Activated naive CD4-positive, alpha-beta T cell treated with anti-CD3 and anti-CD28 coated beads, Interleukin-2, amount 10 ng/mL, durations not matched to agents 7 days and 5 days (primary cell): ENCODE measurements at regions not wholly inside any gene's neighbourhood (a gene's known extent, or its start where the extent isn't known, plus 50 kb on each side); places are given as distances from the start of the nearest gene placed in this dataset.

ENCODE experiments used
- CTCF ChIA-PET: fragments of 350-600 bp; sonication (Branson Sonifier 250); formaldehyde crosslinking; loops from one replicate; lab custom pipeline; 2021; ENCODE audit warnings: antibody characterized with exemption; lab: Charles Lee
- DNase-seq: peaks from one replicate; pipeline ENCODE4 v3.0.0-alpha.2; 2020
- H3K27ac Mint-ChIP-seq: one replicate; pipeline ENCODE4 v1.8.0; 2021; ENCODE audit warnings: mild to moderate bottlenecking, moderate library complexity, mixed read lengths
- H3K27me3 Mint-ChIP-seq: one replicate; pipeline ENCODE4 v1.8.0; 2021; ENCODE audit warnings: mild to moderate bottlenecking, mixed read lengths
- H3K36me3 Mint-ChIP-seq: one replicate; pipeline ENCODE4 v1.8.0; 2021; ENCODE audit warnings: mixed read lengths
- H3K4me1 Mint-ChIP-seq: one replicate; pipeline ENCODE4 v1.8.0; 2021; ENCODE audit warnings: mixed read lengths
- H3K4me3 Mint-ChIP-seq: one replicate; pipeline ENCODE4 v1.8.0; 2021; ENCODE audit warnings: mild to moderate bottlenecking, moderate library complexity, mixed read lengths
- H3K9me3 Mint-ChIP-seq: one replicate; pipeline ENCODE4 v1.8.0; 2021; ENCODE audit warnings: mixed read lengths

DNA sequence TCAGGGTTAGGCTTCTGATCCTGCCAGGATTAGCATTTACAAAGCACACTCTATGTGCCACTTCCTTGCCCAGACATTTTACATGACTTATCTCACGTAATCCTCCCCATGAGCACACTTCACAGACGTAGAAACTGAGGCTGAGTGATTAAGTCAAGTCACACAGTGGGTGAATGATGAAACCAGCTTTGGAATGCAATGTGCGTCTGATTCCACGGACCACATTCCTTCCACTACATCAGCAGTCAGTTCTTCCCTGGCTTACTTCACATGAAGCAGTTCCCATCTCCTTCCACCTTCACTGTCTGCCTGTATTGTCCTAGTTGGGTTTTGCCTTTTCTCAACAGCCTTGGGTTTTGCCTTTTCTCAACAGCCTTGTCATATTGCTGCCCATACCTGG lies 134.3 kb upstream of the PPARGC1A start:
- H3K27ac Mint-ChIP-seq = no peak overlapping the region

DNA sequence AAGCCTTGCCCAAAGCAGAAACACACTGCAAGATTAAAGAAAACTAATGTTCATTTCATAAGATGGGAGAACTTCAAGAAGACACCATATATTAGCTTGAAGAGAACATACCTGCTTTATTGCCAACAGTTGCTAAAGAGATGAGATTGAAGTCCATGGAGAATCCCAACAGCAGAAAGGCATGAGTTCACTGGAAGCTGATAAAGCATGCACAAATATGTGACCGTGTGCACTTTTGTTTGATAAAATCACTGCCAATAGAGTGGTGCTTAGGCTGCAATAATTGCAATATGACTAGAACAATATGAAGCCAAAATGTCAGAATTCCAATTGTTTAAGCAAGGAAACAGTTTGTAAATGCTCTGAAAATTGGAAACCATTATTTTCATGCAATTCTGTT lies 125.9 kb upstream of the PPARGC1A start:
- Mint-ChIP-seq H3K27me3 (no peaks in the 10 kb centered on the region), H3K27ac (no peak overlapping the region)
- CTCF ChIA-PET = no interaction called here

More for the DNA sequence above, 134.3 kb upstream of the PPARGC1A start:
- Mint-ChIP-seq H3K9me3 (no peaks in the 10 kb centered on the region), H3K4me1 (no peaks in the 10 kb centered on the region), H3K4me3 (no peak overlapping the region), H3K36me3 (no peaks in the 10 kb centered on the region), H3K27me3 (no peaks in the 10 kb centered on the region)
- CTCF ChIA-PET = no interaction called here
- no peak for DNase-seq

DNA sequence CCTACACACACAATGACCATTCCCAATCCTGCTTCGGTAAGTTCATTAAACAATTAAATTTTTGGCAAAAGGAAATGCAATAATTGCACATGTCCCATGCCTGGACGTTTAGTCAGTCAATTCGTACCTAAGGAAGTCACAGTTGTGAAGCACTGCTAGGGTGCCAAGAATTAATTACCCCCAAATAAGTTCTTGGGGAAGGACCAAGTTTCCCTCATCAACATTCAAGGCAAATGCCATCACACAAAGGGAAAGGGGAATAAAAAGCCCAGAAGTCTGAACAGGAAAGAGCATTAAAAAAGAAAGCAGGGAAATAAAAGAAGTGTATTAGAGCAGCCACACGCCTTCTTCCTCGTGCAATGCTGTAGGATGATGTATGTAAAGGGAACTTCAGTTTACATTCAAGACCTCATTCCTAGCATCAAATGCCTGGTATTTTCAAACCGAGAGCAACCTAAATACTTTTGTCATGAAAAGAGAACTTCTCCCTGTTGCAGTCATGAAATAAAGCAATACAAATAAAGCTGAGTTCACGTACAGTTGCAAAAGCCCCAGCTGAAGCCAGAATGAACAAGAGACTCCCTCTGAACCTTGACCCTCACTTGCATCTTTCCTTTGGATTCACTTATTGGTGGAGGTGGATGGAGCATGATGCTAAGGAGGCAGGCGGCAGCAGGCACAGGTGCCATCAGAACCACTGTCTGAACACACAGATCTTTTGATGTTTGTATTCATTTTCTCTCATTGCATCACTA lies 124.0 kb upstream of the PPARGC1A start:
- Mint-ChIP-seq H3K27ac (no peak overlapping the region), H3K4me1 (no peaks in the 10 kb centered on the region), H3K4me3 (no peak overlapping the region), H3K27me3 (no peaks in the 10 kb centered on the region), H3K36me3 (no peaks in the 10 kb centered on the region), H3K9me3 (no peaks in the 10 kb centered on the region)
- no peak for DNase-seq
- CTCF ChIA-PET = no interaction called here

More for the DNA sequence above, 125.9 kb upstream of the PPARGC1A start:
- Mint-ChIP-seq H3K4me1 (no peaks in the 10 kb centered on the region), H3K36me3 (no peaks in the 10 kb centered on the region), H3K4me3 (no peak overlapping the region), H3K9me3 (no peaks in the 10 kb centered on the region)
- DNase-seq = no peak

DNA sequence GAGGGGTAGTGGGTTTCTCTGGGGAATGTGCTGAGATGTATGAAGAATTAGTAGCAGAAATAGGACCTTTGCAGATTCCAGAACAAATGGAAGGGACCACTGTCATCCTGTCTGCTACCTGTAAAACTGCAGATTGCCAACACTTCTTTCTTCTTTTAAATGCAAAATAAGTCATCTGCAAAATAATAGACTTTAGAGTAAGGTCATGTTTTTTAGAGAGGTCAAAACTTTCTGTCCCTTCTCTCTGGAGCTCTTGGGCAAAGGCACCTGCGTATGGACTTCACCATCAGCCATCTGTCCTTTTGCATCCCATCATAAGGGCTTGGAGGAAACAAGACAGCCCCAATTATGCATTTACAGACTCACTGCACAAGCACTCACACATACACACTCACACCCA lies 121.1 kb upstream of the PPARGC1A start:
- CTCF ChIA-PET = no interaction called here
- H3K27me3 Mint-ChIP-seq = no peaks in the 10 kb centered on the region
- no peak for DNase-seq
- no peaks in the 10 kb centered on the region for H3K36me3 Mint-ChIP-seq
- H3K27ac Mint-ChIP-seq = no peak overlapping the region
- no peak overlapping the region for H3K4me3 Mint-ChIP-seq
- no peaks in the 10 kb centered on the region for H3K4me1 Mint-ChIP-seq
- no peaks in the 10 kb centered on the region for H3K9me3 Mint-ChIP-seq

DNA sequence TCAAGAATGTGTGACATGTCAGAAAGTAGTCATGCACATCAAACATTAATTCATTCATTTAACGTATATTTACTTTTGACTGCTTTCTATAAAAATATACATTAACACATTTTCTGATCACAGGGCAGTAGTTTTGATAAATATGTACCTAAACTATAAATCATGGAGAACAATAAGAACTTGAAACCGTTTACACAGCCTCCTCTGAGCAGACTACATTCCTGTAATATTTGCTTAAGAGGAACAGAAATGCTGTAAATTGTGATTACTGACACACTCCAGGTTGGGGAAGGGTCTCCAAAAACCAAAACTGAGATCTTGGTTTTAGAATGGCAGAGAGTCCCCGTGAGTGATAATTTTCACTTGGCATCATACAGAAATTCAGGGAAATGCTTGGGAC lies 120.7 kb upstream of the PPARGC1A start:
- H3K4me1 Mint-ChIP-seq = no peaks in the 10 kb centered on the region
- no peak for DNase-seq
- CTCF ChIA-PET = no interaction called here
- no peaks in the 10 kb centered on the region for H3K9me3 Mint-ChIP-seq
- no peaks in the 10 kb centered on the region for H3K27me3 Mint-ChIP-seq
- H3K27ac Mint-ChIP-seq = no peak overlapping the region
- no peaks in the 10 kb centered on the region for H3K36me3 Mint-ChIP-seq
- H3K4me3 Mint-ChIP-seq = no peak overlapping the region

DNA sequence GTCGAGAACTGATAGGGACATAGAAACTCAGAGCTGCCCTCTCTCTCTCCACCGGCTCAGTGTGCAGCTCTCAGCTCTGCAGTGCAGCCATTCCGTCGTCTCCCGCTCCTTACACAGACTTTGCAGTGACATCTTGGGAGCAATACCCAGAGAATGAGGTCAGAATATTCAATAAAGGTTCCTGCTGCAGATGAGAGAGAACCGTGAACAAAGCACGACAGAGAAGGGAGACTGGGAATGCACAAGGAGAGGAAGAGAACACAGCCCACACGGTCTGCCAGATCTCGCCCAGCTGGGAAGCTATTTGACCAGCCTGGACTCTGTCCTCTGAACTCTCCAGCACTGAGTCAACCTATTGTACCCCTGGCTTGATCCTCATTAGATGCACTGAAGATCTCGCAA lies 118.0 kb upstream of the PPARGC1A start:
- no peaks in the 10 kb centered on the region for H3K36me3 Mint-ChIP-seq
- H3K9me3 Mint-ChIP-seq = no peaks in the 10 kb centered on the region
- H3K4me1 Mint-ChIP-seq = no peaks in the 10 kb centered on the region
- H3K4me3 Mint-ChIP-seq = no peak overlapping the region
- DNase-seq = no peak
- CTCF ChIA-PET = no interaction called here
- H3K27ac Mint-ChIP-seq = no peak overlapping the region
- H3K27me3 Mint-ChIP-seq = no peaks in the 10 kb centered on the region

DNA sequence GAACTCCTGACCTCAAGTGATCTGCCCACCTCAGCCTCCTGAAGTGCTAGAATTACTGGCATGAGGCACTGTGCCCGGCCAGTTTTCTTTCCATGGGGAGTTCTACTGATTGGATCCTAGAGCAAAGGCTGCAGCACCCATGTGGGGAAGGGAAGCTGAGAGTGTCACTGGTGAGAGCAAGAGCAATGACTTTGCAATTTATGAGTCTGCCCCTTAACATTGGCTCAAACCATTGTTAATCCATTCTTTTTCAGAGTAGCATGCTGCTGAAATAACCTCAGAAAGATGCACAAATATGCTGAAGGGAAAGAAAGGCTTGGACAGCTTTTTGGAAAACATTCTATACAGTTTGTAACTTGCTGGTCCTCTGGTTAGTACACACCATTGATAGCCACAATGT lies 116.4 kb upstream of the PPARGC1A start:
- Mint-ChIP-seq H3K27ac (no peak overlapping the region), H3K4me1 (no peaks in the 10 kb centered on the region), H3K36me3 (no peaks in the 10 kb centered on the region), H3K9me3 (no peaks in the 10 kb centered on the region), H3K4me3 (no peak overlapping the region), H3K27me3 (no peaks in the 10 kb centered on the region)
- CTCF ChIA-PET = no interaction called here
- no peak for DNase-seq

DNA sequence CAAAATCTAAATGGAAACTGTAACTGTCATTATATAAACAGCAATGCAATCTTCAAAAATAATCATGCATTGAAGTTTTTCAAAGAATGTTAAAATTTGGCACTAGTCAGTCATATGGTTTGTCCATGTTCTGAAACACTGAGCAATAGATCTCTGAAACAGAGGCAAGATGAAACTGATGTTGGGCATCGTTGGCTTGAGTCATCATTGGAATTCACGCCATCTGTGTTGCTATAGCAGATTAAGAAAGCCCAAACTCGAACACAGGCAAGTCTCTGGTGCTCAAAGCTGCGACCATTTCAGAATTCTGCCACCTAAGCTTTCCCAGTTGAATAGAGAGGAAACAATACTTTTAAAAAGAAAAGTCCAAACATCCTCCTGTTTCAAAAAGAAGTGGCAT lies 114.1 kb upstream of the PPARGC1A start:
- Mint-ChIP-seq H3K27me3 (no peaks in the 10 kb centered on the region), H3K9me3 (no peaks in the 10 kb centered on the region), H3K27ac (no peak overlapping the region), H3K36me3 (no peaks in the 10 kb centered on the region), H3K4me3 (no peak overlapping the region), H3K4me1 (no peaks in the 10 kb centered on the region)
- no peak for DNase-seq
- CTCF ChIA-PET = no interaction called here

DNA sequence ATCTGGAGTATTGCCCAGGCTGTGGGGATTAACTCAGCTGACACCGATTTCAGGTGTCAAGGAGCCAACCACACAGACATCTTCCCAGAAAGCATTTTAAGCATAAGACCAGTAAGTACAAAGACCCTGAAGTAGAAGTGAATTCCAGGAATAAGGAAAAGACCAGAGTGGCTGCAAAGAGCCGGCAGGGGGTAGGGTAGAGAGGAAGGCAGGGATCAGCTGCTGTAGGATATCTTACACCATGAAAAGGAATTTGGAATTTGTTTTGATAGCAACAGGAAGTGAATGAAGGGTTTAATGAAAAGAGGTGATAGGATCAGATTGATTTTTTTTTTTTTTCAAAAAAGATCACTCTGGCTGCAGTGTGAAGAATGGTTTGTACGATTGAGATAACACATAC lies 113.6 kb upstream of the PPARGC1A start:
- Mint-ChIP-seq H3K36me3 (no peaks in the 10 kb centered on the region), H3K9me3 (no peaks in the 10 kb centered on the region), H3K27me3 (no peaks in the 10 kb centered on the region), H3K4me3 (no peak overlapping the region), H3K27ac (no peak overlapping the region), H3K4me1 (no peaks in the 10 kb centered on the region)
- DNase-seq = no peak
- CTCF ChIA-PET = no interaction called here

DNA sequence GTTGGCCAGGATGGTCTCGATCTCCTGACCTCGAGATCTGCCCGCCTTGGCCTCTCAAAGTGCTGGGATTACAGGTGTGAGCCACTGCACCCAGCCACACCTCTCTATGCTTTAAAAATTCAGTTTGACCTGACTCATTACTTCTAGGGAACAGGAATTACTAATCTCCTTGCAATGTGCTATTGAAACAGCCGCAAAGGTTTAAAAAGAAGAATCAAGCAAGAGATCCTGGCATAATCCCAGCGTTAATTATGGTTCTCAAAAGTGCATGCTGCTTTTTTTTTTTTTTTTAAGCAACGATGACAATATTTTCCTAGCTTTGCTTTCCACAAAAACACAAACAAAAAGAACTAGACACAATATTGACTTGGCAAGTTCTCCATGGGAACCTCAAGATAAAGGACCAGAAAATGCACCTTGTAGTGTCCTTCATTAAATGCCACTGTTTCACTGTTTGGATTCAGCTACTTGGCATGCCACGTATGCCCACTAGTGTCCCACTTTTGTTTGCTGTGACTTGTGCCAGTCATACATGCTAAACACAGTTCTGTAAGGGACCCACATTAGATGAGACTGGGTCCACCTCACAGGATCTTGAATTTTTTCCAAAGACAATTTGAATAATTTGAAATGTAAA lies 112.6 kb upstream of the PPARGC1A start:
- DNase-seq = no peak
- Mint-ChIP-seq H3K4me3 (no peak overlapping the region), H3K27ac (no peak overlapping the region), H3K27me3 (no peaks in the 10 kb centered on the region), H3K36me3 (no peaks in the 10 kb centered on the region), H3K9me3 (no peaks in the 10 kb centered on the region), H3K4me1 (no peaks in the 10 kb centered on the region)
- CTCF ChIA-PET = no interaction called here

DNA sequence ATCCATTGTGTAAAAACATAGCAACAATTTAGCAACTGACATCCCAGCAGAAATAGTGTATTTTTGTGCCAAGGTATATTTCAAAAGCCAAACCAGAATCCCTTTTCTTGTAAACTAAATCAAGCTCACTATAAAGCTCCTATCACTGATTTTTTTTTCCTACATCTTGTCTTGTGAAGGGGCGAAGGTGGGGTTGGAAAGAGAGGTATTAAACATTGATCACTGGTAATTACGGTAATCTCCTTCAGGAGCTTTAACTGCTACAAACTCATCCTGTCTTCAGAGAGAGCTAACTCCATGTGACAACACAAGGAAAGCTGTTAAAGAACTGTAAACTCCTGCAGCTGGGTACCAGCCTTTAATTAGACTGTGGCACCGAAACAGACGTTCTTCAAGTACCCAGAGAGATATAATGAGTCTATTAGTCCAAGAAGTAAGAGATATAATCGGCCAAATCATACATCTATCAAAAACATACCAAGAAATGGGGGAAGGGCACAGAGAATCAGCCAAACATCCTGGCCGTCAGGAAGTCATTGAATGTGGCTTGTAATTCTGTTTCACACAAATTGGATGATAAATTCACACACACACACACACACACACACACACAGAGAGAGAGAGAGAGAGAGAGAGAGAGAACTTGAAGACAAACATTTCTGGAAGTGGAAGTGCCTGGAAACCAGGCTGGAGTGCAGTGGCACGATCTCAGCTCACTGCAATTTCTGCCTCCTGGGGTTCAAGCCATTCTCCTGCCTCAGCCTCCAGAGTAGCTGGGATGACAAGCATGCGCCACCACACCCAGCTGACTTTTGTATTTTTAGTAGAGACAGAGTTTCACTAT lies 111.9 kb upstream of the PPARGC1A start:
- H3K27me3 Mint-ChIP-seq = no peaks in the 10 kb centered on the region
- no peaks in the 10 kb centered on the region for H3K4me1 Mint-ChIP-seq
- H3K9me3 Mint-ChIP-seq = no peaks in the 10 kb centered on the region
- no peak overlapping the region for H3K4me3 Mint-ChIP-seq
- H3K36me3 Mint-ChIP-seq = no peaks in the 10 kb centered on the region
- H3K27ac Mint-ChIP-seq = no peak overlapping the region
- CTCF ChIA-PET = no interaction called here
- no peak for DNase-seq

DNA sequence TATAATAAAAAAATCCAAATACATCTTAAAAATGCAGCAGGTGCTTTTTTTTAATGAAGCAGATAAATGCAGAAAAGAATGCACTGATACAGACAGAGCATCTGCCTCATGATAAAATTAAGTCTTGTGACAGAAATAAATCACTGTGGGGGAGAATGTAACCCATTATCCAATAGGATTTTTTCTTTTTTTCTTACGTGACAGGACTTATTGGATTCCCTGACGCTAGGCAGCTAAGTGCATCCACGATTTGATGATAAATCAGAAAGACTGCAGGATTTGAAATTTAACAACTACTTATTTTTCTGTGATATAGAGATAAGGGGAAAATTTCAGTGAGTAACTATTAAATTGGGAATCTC lies 110.6 kb upstream of the PPARGC1A start:
- Mint-ChIP-seq H3K36me3 (no peaks in the 10 kb centered on the region), H3K4me1 (no peaks in the 10 kb centered on the region), H3K27ac (no peak overlapping the region), H3K27me3 (no peaks in the 10 kb centered on the region), H3K4me3 (no peak overlapping the region), H3K9me3 (no peaks in the 10 kb centered on the region)
- DNase-seq = no peak
- CTCF ChIA-PET = no interaction called here

DNA sequence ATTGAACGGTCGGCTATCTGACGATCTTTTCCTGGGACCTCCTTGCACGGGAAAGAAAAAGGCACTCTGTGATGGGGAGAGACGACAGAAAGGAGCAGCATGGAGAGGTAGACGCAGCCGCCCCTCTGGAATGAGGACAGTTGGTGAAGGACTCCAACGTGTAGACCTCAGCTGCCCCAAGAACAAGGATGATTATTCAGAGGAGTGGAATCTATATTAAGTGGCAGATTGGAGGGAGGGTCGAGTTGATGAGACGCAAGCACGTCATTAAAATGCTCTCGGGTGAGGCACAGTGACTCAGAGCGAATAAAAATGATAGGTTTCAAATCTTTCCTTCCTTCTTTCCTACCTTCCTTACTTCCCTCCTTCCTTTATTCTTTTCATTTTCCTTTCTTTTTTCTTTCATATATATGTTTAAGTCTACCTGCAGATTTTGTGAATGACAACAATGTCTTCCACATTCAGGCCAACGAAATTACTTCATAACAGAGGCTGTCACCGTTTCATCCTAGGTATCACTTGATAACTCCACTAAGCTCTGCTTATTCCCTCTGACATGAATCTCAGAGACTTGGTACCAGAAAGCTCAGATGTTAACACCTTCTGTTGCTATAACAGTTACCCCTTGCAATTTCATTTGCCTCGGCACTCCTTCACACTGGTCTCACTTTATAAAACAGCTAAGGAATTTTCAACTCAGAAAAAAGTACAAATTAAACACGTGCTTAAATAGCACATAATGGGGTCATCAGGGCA lies 110.0 kb upstream of the PPARGC1A start:
- no peak for DNase-seq
- no peak overlapping the region for H3K4me3 Mint-ChIP-seq
- H3K27me3 Mint-ChIP-seq = no peaks in the 10 kb centered on the region

DNA sequence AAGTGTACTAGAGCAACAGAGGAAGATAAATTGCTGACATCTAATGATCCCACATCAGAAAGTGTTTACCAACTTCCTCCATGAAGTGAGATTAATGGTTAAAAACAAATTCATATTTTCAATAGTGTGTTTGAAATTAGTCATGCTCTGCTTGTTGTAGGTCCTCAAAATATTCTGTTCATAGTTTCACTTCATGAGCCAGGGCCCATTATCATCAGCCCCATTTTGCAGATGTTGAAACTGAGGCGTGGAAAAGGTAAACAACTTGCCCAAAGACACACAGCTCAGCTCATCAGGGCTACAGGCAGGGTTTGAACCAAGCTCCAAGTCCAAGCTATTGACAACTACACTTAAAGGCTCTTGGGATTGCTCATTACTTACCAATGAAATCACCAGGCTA lies 103.5 kb upstream of the PPARGC1A start:
- no peak for DNase-seq
- no peaks in the 10 kb centered on the region for H3K4me1 Mint-ChIP-seq
- no peaks in the 10 kb centered on the region for H3K9me3 Mint-ChIP-seq
- no peaks in the 10 kb centered on the region for H3K27me3 Mint-ChIP-seq
- H3K36me3 Mint-ChIP-seq = no peaks in the 10 kb centered on the region
- CTCF ChIA-PET = no interaction called here
- H3K4me3 Mint-ChIP-seq = no peak overlapping the region
- no peak overlapping the region for H3K27ac Mint-ChIP-seq

More for the DNA sequence above, 110.0 kb upstream of the PPARGC1A start:
- CTCF ChIA-PET = no interaction called here
- no peak overlapping the region for H3K27ac Mint-ChIP-seq
- H3K4me1 Mint-ChIP-seq = no peaks in the 10 kb centered on the region
- no peaks in the 10 kb centered on the region for H3K9me3 Mint-ChIP-seq
- no peaks in the 10 kb centered on the region for H3K36me3 Mint-ChIP-seq
